HG03159 (cell line): ENCODE measurements at regions not wholly inside any gene's neighbourhood (a gene's known extent, or its start where the extent isn't known, plus 50 kb on each side); places are given as distances from the start of the nearest gene placed in this dataset.
A peak's percentile ranks its signal among the peaks of the same experiment; 100 is the strongest.
"Not testable (repeated sequence)": the region's sequence is repeated elsewhere in the genome, so short reads cannot be mapped to it uniquely, and the experiment has no call there.

Experiments
- ATAC-seq: cut with Tn5 transposase; IDR thresholded peaks from one replicate; pipeline ENCODE4 v1.9.1; 2021; ENCODE audit warnings: mild to moderate bottlenecking, moderate library complexity; ENCODE audit not compliant: unreplicated experiment

DNA sequence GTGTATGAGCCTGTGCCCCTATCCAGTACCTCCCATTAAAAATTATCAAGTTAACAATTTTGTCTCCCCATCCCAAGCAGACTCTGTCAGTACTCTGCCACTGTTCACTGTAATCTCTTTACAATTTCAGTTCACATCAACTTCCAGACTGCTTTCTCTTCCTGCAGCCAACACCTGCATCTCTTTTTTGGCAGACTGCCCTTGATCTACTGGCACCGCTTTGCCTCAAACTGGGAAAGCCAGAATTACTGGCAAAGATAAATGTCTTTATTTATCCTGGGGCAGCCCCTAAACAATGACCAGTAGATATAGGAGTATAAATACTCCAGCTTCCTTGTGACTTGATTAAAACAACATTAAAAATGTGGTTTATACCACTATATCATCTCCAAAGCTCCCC, 494.1 kb downstream of the ZNF385D start:
- no peak for ATAC-seq

DNA sequence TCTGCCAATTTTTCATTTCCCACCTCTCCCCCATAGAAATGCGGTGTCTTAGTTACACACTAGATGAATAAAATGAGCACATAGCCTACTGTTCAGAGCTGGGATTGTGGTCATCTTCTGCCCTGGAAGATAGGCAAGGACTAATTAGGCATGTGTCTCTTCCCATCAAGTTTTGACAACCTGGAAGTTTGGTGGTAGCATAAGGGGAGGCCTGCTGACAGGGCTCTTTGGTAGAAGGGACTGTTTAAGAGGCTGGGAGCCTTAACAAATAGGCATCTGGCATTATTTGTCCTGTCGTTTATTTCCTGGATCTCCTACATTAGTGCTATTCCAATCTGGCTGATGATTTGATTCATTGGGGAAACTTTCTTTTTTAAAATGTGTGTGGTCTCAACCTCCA, 512.3 kb downstream of the ZNF385D start:
- ATAC-seq, result no peak

DNA sequence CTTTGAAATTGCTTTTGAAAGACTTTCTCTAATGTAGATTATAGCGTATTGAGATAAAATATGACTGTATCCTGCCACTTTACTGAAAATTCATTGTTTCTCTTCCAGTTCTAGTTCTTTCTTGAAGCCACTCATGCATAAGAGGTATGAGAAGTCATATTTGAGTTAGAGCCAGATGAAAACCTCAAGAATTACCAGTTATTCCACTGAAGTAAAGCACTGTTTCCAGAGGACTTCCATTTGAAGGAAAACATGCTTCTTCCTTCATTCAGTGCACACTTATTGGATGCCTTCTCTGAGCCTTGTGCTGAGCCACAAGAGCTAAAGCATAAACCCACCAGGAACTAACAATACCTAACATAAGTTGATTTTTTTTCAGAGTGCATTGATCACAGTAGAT, 513.4 kb downstream of the ZNF385D start:
- no peak for ATAC-seq

DNA sequence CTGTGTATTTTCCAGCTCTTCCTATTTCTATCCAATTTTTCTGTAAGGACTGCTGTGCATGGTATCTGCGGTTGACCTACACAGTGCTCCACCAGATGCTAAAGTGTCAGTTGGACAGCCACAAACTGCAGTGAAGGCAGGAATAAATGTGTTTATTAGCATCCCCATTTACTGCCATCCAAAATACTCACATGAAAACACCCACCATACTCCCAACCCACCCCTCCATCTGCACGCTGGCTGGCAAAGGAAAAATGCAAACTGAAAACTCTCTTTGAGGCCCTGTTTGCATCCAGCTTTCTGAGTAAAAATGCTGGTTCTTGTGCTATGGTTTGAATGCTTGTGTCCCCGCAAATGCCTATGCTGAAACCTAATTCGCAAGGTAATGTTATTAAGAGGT, 515.5 kb downstream of the ZNF385D start:
- ATAC-seq, result no peak

DNA sequence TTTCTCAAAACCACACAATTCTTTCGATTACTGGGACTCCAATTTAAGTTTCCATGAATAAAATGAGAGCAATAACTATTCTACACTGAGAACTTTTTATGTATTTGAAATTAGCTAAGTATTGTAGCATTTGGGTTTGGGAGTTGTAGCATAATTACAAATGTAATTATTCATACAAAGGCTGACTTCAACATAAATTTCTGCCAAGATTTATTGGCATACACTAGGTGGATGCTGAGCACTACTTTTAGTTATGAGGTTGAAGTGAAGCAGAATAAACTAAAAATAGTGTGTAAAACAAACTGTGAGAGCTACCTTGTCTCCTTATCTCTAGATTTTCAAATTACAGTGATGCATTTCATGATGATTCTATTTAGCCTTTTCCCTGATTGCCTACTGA, 516.1 kb downstream of the ZNF385D start:
- ATAC-seq, result no peak

DNA sequence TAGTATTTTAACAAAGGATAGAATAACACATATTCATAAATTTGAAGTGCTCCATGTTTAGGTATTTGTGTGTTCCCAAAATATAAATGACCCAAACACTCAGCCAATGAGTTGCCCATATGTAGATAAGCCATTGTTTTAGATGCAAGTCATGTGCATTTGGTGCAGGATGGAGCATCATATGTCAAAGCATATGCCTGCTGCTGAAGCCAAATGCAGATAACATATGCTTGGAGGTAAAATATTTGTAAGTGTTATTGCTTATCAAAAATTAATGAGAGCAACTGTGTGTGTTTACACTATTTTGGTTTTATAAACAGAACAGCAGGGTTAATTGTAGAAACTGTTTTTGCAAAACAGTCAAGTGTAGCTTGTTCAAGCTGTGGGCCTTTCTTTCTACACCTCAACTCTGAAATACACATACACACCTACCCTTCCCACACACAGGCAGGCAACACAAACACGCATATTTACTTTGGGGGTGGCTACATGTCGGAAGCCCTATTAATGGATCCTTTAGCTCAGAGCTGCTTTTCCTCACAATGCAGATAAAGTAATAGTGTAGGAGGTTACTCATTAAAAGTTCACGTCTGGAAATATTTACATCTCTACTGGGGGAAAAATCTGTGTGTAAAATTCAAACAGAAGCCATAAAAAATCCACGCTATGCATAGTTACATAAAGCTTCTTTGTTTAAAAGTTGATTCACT, 521.4 kb downstream of the ZNF385D start:
- ATAC-seq, result no peak

DNA sequence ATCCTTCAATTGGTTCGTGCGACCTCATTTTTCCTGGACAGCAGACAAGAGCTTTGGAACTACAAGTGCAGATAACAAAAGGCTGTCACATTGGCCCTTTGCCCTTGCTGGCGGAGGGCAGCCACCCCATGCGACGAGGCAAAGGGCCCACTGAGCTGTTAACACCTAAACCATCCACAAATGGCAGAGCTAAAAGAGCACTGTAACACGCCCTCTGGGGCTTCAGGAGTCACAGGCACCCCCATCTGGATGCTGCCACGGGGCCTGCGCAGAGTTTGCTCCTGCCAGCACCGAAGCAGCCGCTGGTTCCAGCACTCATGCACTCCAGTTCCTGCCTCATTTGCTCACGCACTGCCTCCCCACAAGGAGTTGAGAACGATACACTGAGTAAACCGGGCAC, 524.9 kb downstream of the ZNF385D start:
- ATAC-seq, result no peak

DNA sequence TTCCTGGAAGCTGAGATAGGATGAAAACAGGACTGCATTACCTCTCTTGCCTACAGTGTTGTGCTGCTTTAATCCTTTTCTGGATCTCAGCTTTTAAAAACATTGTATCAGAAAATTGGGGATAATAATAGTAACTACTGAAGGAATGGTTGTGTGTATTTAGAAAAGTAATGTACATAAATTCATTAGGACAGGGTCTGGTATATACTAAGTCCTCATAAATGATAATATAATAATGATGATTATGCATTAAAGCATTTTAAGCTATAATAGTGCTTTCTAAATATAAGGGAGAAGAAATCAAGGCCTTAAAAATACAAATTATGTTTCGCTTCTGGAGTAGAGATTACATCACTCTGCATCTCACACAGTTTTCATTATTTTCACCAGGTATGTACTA, 530.1 kb downstream of the ZNF385D start:
- ATAC-seq, result no peak

DNA sequence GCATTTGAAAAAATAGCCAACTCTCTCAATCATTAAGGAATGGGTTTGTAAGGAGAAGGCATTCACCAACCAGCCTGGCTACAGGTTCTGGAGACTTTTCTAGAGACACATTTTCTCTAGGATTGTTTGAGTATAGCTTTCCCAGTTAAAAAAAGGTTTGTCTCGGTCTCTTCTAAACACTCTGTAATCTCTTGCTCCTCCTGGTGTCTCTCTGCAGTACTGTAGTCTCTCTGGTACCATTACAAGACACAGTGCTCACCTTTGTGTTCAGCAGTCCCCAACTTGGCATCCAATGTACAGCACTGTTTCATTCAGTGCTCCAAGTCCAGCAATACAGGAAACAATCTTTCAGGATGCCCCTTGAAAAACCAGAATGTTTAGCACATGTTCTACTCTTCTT, 534.4 kb downstream of the ZNF385D start:
- ATAC-seq, result no peak

DNA sequence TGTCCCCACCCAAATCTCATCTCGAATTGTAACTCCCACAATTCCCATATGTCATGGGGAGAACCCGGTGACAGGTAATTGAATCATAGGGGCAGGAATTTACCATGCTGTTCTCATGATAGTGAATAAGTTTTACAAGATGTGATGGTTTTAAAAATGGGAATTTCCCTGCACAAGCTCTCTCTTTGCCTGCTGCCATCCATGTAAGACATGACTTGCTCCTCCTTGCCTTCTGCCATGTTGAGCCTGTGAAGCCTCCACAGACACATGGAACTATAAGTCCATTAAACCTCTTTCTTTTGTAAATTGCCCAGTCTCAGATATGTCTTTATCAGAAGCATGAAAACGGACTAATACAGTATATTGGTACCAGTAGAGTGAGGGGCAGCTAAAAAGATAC, 546.9 kb downstream of the ZNF385D start:
- not testable (repeated sequence) for ATAC-seq

DNA sequence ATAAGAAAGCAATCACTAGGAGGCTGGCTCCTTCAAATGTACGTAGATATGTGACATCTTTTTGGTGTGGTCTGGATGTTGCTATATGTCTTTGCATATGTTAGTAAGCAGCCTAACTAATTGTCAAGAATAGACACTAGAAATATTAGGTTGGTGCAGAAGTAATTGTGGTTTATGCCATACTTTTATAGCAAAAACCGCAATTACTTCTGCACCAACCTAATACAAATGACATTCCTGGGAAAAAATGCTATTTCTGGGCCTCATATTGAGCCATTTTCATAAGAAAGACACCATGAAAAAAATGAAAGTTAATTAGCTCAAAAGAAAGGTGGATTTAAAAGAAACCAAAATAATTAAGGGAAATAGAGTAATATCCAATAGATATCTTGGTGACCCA, 555.8 kb downstream of the ZNF385D start:
- no peak for ATAC-seq

DNA sequence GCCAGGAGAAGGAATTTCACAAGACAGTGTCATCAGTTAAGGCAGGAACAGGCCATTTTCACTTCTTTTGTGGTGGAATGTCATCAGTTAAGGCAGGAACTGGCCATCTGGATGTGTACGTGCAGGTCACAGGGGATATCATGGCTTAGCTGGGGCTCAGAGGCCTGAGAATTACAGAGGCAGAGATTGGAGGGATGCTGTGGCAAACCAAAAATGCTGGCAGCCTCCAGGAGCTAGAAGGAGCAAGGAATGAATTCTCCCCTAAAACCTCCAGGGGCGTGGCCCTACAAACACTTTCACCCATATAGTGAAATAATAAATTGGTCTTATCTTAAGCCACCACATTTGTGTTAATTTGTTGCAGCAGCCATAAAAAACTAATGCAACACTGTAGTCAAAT, 557.0 kb downstream of the ZNF385D start:
- not testable (repeated sequence) for ATAC-seq

DNA sequence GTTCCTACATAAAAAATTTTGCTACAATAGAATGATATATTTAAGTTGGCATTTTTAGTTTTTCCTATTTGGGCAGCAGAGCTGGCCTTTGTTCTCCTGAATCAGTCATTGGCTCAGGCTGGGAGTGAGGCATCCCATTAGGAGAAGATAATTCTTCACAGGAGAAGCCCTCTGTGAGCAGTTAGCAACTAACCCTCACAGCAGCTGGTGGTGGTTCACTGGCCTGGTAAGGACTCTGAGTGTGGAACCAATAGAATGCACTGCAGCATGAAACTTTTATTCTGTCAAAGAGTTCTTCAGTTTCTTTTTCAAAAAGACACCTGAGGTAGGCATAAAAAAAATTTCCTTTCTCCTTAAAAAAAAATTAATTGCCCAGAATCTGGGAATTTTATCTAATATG, 562.6 kb downstream of the ZNF385D start:
- ATAC-seq, result no peak

DNA sequence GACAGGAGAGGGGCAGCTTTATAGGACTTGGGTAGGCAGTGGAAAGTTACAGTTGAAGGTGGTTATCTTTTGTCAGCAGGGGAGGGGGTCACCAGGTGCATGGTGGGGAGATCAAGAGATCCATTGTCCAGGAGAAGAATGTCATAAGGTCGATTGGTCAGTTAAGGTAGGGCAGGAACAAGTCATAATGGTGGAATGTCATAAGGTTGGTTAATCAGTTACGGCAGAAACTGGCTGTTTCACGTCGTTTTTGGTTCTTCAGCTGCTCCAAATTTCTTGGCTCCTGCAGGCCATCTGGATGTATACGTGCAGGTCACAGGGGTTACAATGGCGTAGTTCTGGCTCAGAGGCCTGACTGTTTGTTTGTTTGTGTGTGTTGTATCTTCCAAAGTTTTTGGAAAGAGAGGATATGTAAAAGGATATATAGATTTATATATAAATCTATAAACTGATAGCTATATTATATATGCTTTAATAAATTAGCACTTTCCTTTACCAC, 565.1 kb downstream of the ZNF385D start:
- ATAC-seq, result no peak

DNA sequence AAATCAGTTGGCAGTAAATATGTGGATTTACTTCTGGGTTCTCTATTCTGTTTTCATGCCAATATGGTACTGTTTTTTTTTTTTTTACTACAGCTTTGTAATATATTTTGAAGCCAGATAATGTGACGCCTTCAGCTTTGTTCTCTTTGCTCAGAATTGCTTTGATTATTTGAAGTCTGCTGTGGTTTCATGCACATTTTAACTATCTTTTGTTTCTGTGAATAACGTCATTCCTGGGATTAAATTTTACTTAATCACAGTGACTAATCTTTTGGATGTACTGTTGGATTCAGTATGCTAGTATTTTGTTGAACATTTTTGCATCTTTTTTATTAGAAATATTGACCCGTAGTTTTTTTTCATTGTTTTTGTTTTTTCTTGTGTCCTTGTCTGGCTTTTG, 576.5 kb downstream of the ZNF385D start:
- no peak for ATAC-seq

DNA sequence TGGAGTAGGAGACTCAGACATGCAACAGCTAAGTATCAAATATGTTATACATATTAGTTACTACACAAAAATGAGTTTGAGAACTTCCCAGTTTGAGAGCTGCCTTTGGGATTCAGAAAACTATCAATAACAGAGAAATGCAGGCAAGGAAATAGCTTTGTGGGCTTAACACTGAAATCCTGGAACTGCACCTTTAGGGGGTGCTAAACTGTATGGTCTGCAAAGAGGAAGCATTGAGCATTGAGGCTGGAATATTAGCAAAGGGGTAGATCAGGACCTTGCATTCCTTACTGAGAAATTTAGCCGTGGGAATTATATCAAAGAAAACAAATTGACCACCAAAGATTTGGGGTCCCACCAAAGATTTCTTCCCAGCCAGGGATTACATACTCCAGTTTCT, 580.0 kb downstream of the ZNF385D start:
- ATAC-seq, result peak; percentile 72

DNA sequence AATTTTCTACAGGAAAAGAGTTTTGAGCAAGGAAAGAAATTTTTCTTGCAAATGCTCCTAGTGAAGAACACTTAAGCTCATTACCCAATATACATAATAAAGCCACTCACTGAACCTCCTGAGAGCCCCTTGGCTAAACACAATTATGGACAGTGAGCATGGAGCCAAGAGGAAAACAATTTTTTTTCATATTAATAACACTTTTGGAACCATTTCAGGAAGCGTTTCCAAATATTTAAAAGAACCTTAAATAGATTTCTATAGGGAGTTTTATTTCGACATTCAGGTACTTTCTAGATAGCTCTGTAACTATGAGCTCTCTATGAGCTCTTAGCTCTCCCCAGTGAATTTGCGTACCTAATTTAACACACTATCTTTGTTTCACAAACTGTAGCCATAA, 581.1 kb downstream of the ZNF385D start:
- no peak for ATAC-seq

DNA sequence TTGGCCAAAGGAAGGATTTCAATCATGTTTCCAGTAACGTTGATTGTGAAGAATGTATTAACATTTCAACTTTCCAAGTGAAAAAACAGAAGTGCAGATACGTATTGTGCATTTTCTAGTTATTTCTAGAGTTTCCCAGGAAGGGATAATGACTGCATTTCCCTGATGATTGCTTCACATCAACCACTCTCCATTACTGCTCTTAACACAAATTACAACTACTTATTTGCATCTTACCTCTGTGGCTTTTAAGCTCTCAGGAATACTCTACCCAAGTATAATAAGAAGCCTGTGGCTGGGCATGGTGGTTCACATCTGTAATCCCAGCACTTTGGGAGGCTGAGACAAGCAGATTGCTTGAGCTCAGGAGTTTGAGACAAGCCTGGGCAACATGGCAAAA, 582.5 kb downstream of the ZNF385D start:
- ATAC-seq, result no peak

DNA sequence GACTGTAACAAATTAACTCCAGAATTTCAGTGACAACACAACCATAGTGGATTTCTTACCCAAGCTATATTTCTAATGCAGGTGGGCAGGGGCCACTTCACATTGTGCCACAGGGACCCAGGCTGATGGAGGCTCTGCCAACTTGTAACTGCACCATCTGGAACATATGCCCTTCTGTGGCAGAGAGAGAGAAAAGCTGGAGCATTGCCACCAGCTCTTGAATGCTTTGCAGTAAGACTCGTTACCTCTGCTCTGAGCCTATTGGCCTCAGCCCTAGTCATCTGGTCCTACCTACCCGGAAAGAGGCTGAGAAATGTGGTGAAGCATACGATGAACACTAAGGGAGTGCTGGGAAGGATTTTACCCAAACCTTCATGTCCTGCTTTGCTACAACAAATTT, 587.1 kb downstream of the ZNF385D start:
- no peak for ATAC-seq

DNA sequence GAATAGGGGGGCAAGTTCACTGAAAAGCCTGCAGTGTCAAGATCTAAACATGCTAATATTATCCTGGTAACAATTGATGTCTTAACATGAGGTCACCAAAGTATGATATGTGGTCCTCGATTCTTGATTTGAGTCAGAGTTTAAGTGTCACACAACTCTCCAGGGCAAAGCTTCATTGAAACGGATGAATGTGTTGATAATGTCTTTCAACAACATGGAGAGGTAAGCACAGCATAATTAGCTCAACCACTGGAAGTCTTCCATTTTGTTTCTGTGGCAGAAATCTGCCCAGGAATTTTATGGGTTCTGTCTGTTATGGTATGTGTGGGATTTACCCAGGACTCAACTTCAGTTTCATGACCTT, 591.5 kb downstream of the ZNF385D start:
- ATAC-seq, result no peak

DNA sequence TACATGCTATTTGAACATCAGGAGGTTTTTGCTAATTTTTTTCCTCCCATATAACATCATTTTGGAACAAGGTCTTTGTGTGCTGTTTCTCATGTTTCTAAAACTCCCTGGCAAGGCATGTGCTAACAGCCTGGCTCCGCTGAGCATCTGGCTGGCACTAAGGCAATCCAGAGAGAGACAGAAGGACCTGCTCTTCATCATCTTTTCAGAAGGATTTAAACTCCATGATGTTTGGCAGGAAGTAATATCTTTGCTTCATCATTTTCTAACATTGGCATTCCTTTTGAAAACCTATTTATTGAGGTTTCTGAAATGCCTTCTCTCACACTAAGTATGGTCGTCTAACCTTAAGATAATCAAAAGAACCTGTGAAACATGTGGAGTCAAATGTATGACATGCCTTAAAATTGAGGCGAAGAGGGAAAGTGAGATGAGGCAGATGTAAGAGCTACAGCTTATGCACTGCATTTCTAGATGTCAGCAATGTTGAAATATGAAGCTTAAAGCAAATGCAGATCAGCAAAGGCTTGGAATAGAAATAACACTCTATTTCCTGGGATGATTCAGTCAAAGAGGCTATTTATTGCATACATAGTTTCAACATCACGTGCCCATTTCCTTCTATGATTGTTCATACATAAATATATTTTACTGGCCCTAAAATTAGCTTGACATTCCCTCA, 592.0 kb downstream of the ZNF385D start:
- no peak for ATAC-seq

DNA sequence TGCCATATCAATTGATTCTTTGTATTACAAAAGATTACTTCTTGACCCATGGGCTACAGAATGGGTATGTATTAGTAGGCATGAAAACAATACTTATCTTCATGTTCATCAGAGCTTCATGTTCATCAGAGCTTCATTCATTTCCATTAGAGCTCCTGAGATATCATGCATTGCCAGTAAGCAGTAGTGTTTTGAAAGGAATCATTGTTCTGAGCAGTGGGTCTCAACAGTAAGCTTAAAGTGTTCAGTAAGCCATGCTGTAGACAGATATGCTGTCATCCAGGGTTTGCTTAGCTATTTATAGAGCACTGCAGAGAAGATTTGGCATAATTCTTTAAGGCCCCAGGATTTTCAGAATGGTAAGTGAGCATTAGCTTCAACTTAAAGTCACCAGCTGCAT, 596.1 kb downstream of the ZNF385D start:
- ATAC-seq, result no peak

DNA sequence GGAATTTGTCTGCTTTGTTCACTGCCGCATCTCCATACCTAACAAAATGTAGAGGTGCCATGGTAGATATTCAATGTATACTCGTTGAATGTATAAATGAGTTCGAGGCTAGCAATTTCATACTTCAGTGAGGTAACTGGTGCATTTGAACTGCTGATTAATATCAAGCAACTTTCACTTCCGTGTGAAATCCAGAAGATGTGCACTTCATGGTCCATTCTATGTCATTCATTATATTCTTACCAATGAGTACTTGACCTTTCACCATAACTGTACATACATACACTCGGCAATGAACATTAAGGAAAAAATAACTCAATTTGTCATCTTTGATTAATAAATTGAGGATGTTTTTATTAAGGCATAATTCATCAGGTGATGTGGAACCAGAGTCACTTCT, 598.5 kb downstream of the ZNF385D start:
- ATAC-seq, result peak; percentile 52
